ENCODE measurements at regions not wholly inside any gene's neighbourhood (a gene's known extent, or its start where the extent isn't known, plus 50 kb on each side); places are given as distances from the start of the nearest gene placed in this dataset.

GRCh38 chr12:70028918-70029317, 203.9 kb downstream of the MYRFL start:
- TF ChIP-seq CTCF (IDR thresholded peaks at IDR 0.05) = no peak
- TF ChIP-seq POLR2A (IDR thresholded peaks at IDR 0.05) = no peak
